ENCODE measurements at regions not wholly inside any gene's neighbourhood (a gene's known extent, or its start where the extent isn't known, plus 50 kb on each side); places are given as distances from the start of the nearest gene placed in this dataset.

DNA sequence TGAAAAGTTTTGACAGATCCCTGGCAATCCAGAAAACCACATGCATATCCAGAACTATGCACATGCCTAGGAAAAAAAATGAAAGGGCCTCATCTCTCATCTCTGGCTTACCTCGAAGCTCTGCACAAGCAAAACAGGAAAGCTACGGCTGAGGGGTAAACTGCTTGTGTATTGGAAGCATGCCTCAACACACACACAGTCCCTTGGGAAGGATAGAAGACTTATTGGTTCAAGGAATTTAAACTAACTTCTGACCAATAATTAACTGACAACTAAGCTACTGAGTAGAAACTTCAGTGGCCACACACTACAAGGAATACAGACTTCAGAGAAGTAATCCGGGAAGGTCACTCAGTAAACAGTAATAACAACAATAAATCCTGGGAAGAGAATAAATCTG, 59.9 kb upstream of the POMGNT2 start:
- TF ChIP-seq CTCF (conservative IDR thresholded peaks at IDR 0.05; ENCODE audit: low read depth, low read length) (no peak), EZH2 (IDR thresholded peaks at IDR 0.05; ENCODE audit: borderline replicate concordance, low read depth, low read length, poor library complexity, severe bottlenecking) (no peak)

Data from A673 (cell line).